ENCODE measurements at regions not wholly inside any gene's neighbourhood (a gene's known extent, or its start where the extent isn't known, plus 50 kb on each side); places are given as distances from the start of the nearest gene placed in this dataset.

GRCh38 chr15:70212286-70212962, 114.7 kb upstream of the TLE3 start:
- Histone ChIP-seq H3K9me2 (ENCODE audit: insufficient read depth, low read length) (no peaks in the 10 kb centered on the region), H3F3A (ENCODE audit: insufficient read depth, low read length, poor library complexity, severe bottlenecking) (no peaks in the 10 kb centered on the region), H3K9me3 (ENCODE audit: low read length) (no peaks in the 10 kb centered on the region), H3K4me3 (ENCODE audit: low read length) (no peak overlapping the region), H4K20me1 (ENCODE audit: insufficient read depth) (no peaks in the 10 kb centered on the region), H3K36me3 (ENCODE audit: insufficient read depth, low read length) (no peaks in the 10 kb centered on the region), H3K9ac (ENCODE audit: low read length) (no peak overlapping the region), H3K27ac (ENCODE audit: low read length) (no peak overlapping the region), H3K79me2 (replicated peaks; ENCODE audit: insufficient read depth, low read length) (no peaks in the 10 kb centered on the region), H3K27me3 (ENCODE audit: insufficient read depth, low read depth, low read length) (no peaks in the 10 kb centered on the region), H2AFZ (ENCODE audit: low read depth, low read length) (no peak overlapping the region), H3K4me2 (ENCODE audit: low read length) (no peak overlapping the region)
- TF ChIP-seq POLR2AphosphoS5 (IDR thresholded peaks at IDR 0.05) (no peak), EZH2 (IDR thresholded peaks at IDR 0.05; ENCODE audit: borderline replicate concordance, insufficient read depth, low read length, poor library complexity, severe bottlenecking) (no peak), MXI1 (conservative IDR thresholded peaks at IDR 0.05; ENCODE audit: poor library complexity, severe bottlenecking) (no peak), REST (IDR thresholded peaks at IDR 0.05; ENCODE audit: borderline replicate concordance) (no peak), TAF1 (IDR thresholded peaks at IDR 0.05; ENCODE audit: low read depth) (no peak), CTCF (IDR thresholded peaks at IDR 0.05; ENCODE audit: poor library complexity, severe bottlenecking) (no peak), EP300 (conservative IDR thresholded peaks at IDR 0.05; ENCODE audit: poor library complexity, severe bottlenecking) (no peak), RAD21 (conservative IDR thresholded peaks at IDR 0.05) (no peak), SMC3 (conservative IDR thresholded peaks at IDR 0.05; ENCODE audit: poor library complexity) (no peak)

GRCh38 chr15:70210528-70210927, 112.8 kb upstream of the TLE3 start:
- no peaks in the 10 kb centered on the region for H3K79me2 ChIP-seq (replicated peaks; ENCODE audit: insufficient read depth, low read length)
- no peaks in the 10 kb centered on the region for H4K20me1 ChIP-seq (ENCODE audit: insufficient read depth)
- no peaks in the 10 kb centered on the region for H3K9me2 ChIP-seq (ENCODE audit: insufficient read depth, low read length)
- H3K36me3 ChIP-seq (ENCODE audit: insufficient read depth, low read length) = no peaks in the 10 kb centered on the region
- no peak overlapping the region for H3K27ac ChIP-seq (ENCODE audit: low read length)
- H2AFZ ChIP-seq (ENCODE audit: low read depth, low read length) = no peak overlapping the region
- peaks cover 6% of the 10 kb centered on the region for H3K27me3 ChIP-seq (ENCODE audit: insufficient read depth, low read depth, low read length)
- no peak overlapping the region for H3K4me3 ChIP-seq (ENCODE audit: low read length)
- H3K9me3 ChIP-seq (ENCODE audit: low read length) = no peaks in the 10 kb centered on the region
- H3K4me2 ChIP-seq (ENCODE audit: low read length) = no peak overlapping the region
- H3F3A ChIP-seq (ENCODE audit: insufficient read depth, low read length, poor library complexity, severe bottlenecking) = no peaks in the 10 kb centered on the region
- no peak overlapping the region for H3K9ac ChIP-seq (ENCODE audit: low read length)
- TF ChIP-seq SMC3 (conservative IDR thresholded peaks at IDR 0.05; ENCODE audit: poor library complexity) (no peak), POLR2AphosphoS5 (IDR thresholded peaks at IDR 0.05) (no peak), CTCF (IDR thresholded peaks at IDR 0.05; ENCODE audit: poor library complexity, severe bottlenecking) (no peak), RAD21 (conservative IDR thresholded peaks at IDR 0.05) (no peak), MXI1 (conservative IDR thresholded peaks at IDR 0.05; ENCODE audit: poor library complexity, severe bottlenecking) (no peak), REST (IDR thresholded peaks at IDR 0.05; ENCODE audit: borderline replicate concordance) (no peak), TAF1 (IDR thresholded peaks at IDR 0.05; ENCODE audit: low read depth) (no peak), EZH2 (IDR thresholded peaks at IDR 0.05; ENCODE audit: borderline replicate concordance, insufficient read depth, low read length, poor library complexity, severe bottlenecking) (no peak), EP300 (conservative IDR thresholded peaks at IDR 0.05; ENCODE audit: poor library complexity, severe bottlenecking) (no peak)

Data from neural cell (in vitro differentiated cells).